ENCODE measurements at regions not wholly inside any gene's neighbourhood (a gene's known extent, or its start where the extent isn't known, plus 50 kb on each side); places are given as distances from the start of the nearest gene placed in this dataset.

DNA sequence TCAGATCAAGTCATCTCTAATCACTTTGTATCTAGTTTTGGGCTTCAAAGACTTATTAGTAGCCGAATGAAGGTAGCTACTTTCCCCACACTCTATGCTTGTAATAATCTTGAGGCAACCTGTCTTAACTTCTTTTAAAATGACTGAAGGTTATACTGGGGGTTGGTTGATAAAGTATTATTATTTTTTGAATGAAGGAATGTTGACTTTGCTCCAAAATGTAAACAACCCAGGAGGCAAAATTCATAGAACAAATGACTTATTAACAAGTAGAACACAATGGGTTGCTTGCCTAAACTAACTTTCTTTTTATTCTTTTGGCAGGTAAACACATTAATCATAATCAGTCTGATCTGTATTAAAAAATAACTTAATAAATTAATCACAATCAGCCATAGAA is 440.0 kb downstream of the USP25 start:
- Mint-ChIP-seq H3K27ac (no peak overlapping the region), H3K9me3 (no peaks in the 10 kb centered on the region), H3K4me3 (no peak overlapping the region), H3K36me3 (ENCODE audit: low read depth) (no peaks in the 10 kb centered on the region), H3K4me1 (ENCODE audit: low read depth) (no peaks in the 10 kb centered on the region), H3K27me3 (ENCODE audit: low read depth) (no peaks in the 10 kb centered on the region)
- no peak for DNase-seq (ENCODE audit: low spot score)

DNA sequence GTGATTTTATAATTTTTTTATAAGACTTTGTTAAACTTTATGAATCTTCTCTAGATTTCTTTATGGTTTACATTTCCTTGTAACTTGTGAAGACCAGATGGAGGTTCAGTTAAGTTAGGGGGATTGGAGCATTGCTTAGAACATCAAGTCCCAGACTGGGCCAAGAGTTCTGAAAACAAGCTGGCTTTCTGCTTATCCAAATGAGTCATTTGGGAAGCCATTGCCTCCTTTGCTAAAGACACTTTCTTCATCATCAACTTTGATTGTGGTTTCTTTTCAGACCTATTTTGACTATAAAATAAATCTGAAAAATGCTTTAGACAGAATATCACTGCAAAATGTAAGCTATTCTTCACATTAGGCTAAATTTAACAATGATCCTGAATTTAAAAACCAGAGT is 446.8 kb downstream of the USP25 start:
- no peak for DNase-seq (ENCODE audit: low spot score)
- Mint-ChIP-seq H3K36me3 (ENCODE audit: low read depth) (no peaks in the 10 kb centered on the region), H3K27me3 (ENCODE audit: low read depth) (no peaks in the 10 kb centered on the region), H3K4me1 (ENCODE audit: low read depth) (no peaks in the 10 kb centered on the region), H3K4me3 (no peak overlapping the region), H3K27ac (no peak overlapping the region), H3K9me3 (no peaks in the 10 kb centered on the region)

DNA sequence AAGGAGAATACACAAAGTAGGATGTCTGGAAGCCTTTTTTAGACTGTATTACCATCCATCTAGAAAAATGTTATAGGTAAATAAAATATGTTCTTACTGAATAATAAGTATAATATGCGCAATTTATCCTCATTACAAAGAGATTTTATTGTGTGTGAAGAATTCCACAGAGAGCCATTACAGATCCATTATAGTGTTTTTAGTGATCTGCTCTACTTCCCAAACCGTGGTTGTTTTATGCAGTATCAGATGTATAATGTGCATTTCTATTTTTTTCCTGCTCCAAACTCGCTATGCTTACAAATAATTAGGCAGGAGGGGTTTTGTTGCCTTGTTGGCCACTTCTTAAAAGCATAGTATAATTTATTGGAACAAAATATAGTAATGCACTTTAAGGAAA is 447.8 kb downstream of the USP25 start:
- H3K4me3 Mint-ChIP-seq = no peak overlapping the region
- H3K4me1 Mint-ChIP-seq (ENCODE audit: low read depth) = no peaks in the 10 kb centered on the region
- no peaks in the 10 kb centered on the region for H3K36me3 Mint-ChIP-seq (ENCODE audit: low read depth)
- no peak for DNase-seq (ENCODE audit: low spot score)
- H3K27ac Mint-ChIP-seq = no peak overlapping the region
- H3K9me3 Mint-ChIP-seq = no peaks in the 10 kb centered on the region
- H3K27me3 Mint-ChIP-seq (ENCODE audit: low read depth) = no peaks in the 10 kb centered on the region

DNA sequence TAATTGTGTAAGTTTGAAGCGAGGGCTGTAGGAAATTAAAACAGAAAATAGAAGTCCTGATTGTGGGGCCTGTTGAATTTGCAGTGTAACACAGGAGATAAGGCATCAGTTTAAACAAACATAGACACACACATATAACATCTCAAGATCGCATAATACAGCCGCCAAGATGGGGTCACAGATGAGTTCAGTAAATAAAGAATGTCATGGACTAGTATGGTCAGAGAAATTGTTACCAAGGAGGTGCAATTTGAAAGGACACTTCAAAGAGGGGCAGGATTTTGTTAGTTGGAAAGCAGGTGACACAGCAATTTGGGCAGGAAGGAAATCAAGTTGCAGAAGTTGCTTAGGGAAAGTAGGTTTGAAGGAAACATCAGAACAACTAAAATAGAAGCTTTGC is 450.0 kb downstream of the USP25 start:
- no peaks in the 10 kb centered on the region for H3K36me3 Mint-ChIP-seq (ENCODE audit: low read depth)
- H3K27me3 Mint-ChIP-seq (ENCODE audit: low read depth) = no peaks in the 10 kb centered on the region
- H3K27ac Mint-ChIP-seq = no peak overlapping the region
- H3K4me1 Mint-ChIP-seq (ENCODE audit: low read depth) = no peaks in the 10 kb centered on the region
- H3K4me3 Mint-ChIP-seq = no peak overlapping the region
- no peak for DNase-seq (ENCODE audit: low spot score)
- H3K9me3 Mint-ChIP-seq = no peaks in the 10 kb centered on the region

DNA sequence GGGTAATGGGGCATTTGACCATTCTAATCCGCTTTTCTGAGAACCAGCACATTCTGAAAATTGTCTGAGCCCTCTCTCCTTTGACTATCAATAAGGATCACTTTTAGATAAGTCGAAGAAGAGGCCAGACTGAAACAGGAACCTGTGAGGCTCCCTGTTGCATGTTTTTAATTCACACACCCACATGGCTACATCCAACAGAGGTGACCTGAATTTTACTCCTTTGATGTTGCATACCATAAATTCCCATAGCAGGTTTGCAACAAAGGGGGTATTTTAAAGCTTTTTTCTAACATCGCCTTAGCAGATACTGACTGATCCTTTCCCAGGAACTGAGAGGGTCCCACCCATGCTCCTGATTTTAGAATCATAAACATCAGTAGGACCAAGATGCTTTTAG is 450.8 kb downstream of the USP25 start:
- no peaks in the 10 kb centered on the region for H3K9me3 Mint-ChIP-seq
- no peaks in the 10 kb centered on the region for H3K4me1 Mint-ChIP-seq (ENCODE audit: low read depth)
- no peaks in the 10 kb centered on the region for H3K27me3 Mint-ChIP-seq (ENCODE audit: low read depth)
- H3K27ac Mint-ChIP-seq = no peak overlapping the region
- H3K36me3 Mint-ChIP-seq (ENCODE audit: low read depth) = no peaks in the 10 kb centered on the region
- H3K4me3 Mint-ChIP-seq = no peak overlapping the region
- no peak for DNase-seq (ENCODE audit: low spot score)

DNA sequence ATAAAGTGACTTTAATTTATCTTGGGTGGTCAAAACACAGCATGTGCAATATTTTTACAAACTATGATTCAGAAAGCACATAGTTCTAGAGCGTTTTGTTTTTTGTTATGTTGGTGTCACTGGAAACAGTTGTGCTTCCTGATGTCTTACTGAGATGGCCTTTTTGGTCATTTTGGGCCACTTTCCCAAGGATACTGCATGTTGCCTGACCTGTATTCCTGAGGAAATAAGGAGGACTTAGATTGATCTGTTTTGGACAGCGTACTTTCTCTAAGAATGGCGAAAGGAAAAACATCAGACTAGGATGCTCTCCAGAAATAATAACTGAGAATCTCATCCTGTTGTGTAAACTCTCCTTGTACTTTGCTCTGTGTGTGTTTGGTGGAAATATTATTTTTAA is 451.2 kb downstream of the USP25 start:
- no peaks in the 10 kb centered on the region for H3K27me3 Mint-ChIP-seq (ENCODE audit: low read depth)
- no peak overlapping the region for H3K4me3 Mint-ChIP-seq
- no peak overlapping the region for H3K27ac Mint-ChIP-seq
- H3K4me1 Mint-ChIP-seq (ENCODE audit: low read depth) = no peaks in the 10 kb centered on the region
- H3K36me3 Mint-ChIP-seq (ENCODE audit: low read depth) = no peaks in the 10 kb centered on the region
- no peak for DNase-seq (ENCODE audit: low spot score)
- no peaks in the 10 kb centered on the region for H3K9me3 Mint-ChIP-seq

DNA sequence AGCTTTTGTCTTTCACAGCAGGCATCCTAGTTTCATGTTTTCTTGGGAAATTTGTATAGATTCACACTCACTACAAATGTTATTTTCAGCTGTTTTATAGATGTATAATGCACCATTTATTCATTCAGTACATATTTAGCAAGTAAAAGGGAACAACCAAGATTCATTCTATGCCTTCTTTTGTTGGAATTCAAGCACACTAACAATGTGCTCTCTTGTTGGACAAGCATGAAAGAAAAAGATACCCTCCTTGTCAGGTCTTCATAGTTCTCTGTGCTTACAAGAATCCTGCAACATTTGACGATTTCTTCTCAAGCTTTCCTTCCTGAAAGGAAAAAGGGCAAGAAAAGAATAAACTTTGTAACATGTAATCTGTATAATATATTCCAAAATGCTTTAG is 456.0 kb downstream of the USP25 start:
- H3K36me3 Mint-ChIP-seq (ENCODE audit: low read depth) = no peaks in the 10 kb centered on the region
- H3K27ac Mint-ChIP-seq = no peak overlapping the region
- no peaks in the 10 kb centered on the region for H3K4me1 Mint-ChIP-seq (ENCODE audit: low read depth)
- H3K4me3 Mint-ChIP-seq = no peak overlapping the region
- no peaks in the 10 kb centered on the region for H3K9me3 Mint-ChIP-seq
- no peaks in the 10 kb centered on the region for H3K27me3 Mint-ChIP-seq (ENCODE audit: low read depth)
- DNase-seq (ENCODE audit: low spot score) = no peak

DNA sequence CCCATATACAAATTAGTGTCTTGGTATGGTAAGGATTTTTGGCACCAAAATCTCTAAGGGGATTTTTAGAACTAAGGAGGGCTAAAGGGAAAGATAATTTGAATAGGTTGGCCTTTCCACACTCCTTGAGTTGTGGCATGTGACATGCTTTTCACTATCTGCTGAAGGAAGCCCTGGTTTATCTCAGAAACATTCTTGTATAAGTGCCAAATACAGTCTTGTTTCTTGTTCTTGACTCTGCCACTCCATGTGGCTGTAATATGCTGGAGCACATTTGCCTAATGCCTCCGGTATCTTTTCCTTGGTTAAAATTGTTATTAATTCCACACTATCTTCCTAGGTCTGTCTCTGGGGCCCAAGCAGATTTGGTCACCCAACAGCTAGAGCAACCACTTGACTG is 457.0 kb downstream of the USP25 start:
- H3K27ac Mint-ChIP-seq = no peak overlapping the region
- no peaks in the 10 kb centered on the region for H3K36me3 Mint-ChIP-seq (ENCODE audit: low read depth)
- no peak overlapping the region for H3K4me3 Mint-ChIP-seq
- H3K4me1 Mint-ChIP-seq (ENCODE audit: low read depth) = no peaks in the 10 kb centered on the region
- H3K27me3 Mint-ChIP-seq (ENCODE audit: low read depth) = no peaks in the 10 kb centered on the region
- no peak for DNase-seq (ENCODE audit: low spot score)
- H3K9me3 Mint-ChIP-seq = no peaks in the 10 kb centered on the region

DNA sequence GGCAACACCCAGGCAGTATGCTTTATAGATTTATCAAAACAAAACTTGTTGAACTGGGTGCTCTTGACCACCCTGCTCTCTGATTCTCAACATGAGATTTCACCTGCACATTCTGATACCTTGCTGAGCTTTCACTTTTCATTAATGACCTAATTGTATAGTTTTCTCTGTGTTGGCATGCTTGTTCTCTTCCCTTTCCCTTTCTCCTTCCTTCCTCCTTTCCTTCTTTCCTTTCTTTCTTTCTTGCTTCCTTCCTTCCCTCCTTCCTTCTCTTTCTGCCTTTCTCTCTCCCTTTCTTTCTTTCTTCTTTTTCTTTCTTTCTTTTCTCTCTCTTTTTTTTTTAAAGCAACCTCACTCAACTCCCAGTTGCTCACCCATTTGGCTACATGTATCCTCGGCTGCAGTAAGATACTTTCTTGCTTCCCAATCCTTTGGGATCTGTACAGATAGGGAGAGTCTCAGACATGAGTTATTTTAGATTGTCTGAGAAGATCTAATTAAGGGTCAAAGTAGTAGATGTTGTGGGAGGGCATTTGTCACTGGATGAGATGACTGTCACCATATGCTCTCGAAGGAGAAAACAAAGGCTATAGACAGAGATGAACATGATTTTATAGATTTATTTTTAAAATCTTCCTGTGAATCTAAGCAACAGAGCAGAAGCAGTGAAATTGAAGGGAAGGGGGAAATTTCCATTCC is 458.0 kb downstream of the USP25 start:
- Mint-ChIP-seq H3K27me3 (ENCODE audit: low read depth) (no peaks in the 10 kb centered on the region), H3K9me3 (no peaks in the 10 kb centered on the region), H3K4me1 (ENCODE audit: low read depth) (no peaks in the 10 kb centered on the region), H3K27ac (no peak overlapping the region), H3K36me3 (ENCODE audit: low read depth) (no peaks in the 10 kb centered on the region), H3K4me3 (no peak overlapping the region)
- DNase-seq (ENCODE audit: low spot score) = no peak

DNA sequence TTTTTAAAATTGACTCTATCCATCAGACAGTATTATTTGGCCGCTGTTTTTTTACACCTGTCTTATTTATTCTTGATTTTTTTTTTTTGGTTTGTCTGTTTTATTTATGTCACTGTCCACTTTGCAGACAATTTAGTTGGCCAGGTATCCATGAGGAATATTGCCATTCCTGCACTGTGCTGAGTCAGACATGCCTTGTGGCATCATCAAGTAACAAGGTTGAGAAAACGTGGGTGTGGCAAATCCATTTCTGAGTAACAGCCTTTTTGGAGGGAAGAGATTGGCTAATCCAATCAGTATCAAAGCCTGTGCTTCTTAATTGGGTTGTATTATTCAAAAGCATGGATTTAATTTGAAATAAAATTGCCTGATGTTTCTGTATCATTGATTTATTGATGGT is 463.1 kb downstream of the USP25 start:
- H3K27ac Mint-ChIP-seq = no peak overlapping the region
- H3K4me3 Mint-ChIP-seq = no peak overlapping the region
- DNase-seq (ENCODE audit: low spot score) = no peak
- H3K36me3 Mint-ChIP-seq (ENCODE audit: low read depth) = no peaks in the 10 kb centered on the region
- peaks cover 5% of the 10 kb centered on the region for H3K27me3 Mint-ChIP-seq (ENCODE audit: low read depth)
- no peaks in the 10 kb centered on the region for H3K9me3 Mint-ChIP-seq
- H3K4me1 Mint-ChIP-seq (ENCODE audit: low read depth) = no peaks in the 10 kb centered on the region

DNA sequence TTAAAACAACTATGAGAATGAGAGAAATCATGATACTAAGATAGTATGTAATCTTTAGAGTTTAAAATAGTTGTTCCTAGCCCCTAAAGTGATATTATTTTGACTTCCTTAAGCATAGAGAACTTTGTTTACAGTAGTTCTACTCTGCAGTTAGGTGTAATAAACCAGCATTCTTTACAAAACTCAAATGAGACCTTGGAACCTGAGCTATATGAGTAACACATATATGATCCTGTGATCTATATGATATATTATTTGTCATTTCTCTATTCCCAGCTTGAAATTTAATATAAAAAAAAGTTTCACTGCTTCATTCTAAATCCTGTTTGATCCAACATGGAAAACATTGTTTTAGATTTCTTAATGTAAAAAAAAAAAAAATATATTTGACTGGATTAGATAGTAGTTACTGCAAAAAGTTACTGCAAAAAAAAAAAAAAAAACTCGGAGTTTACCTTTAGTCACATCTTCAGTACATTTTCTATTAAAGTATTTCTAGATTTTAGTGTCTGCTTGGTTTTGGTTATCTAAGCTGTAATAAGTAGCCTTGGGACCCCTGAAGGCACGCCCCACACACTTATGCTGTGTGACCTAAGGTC is 463.8 kb downstream of the USP25 start:
- no peak for DNase-seq (ENCODE audit: low spot score)
- H3K36me3 Mint-ChIP-seq (ENCODE audit: low read depth) = no peaks in the 10 kb centered on the region
- no peaks in the 10 kb centered on the region for H3K4me1 Mint-ChIP-seq (ENCODE audit: low read depth)
- no peak overlapping the region for H3K27ac Mint-ChIP-seq
- H3K9me3 Mint-ChIP-seq = no peaks in the 10 kb centered on the region
- H3K27me3 Mint-ChIP-seq (ENCODE audit: low read depth) = peaks cover 5% of the 10 kb centered on the region
- H3K4me3 Mint-ChIP-seq = no peak overlapping the region

DNA sequence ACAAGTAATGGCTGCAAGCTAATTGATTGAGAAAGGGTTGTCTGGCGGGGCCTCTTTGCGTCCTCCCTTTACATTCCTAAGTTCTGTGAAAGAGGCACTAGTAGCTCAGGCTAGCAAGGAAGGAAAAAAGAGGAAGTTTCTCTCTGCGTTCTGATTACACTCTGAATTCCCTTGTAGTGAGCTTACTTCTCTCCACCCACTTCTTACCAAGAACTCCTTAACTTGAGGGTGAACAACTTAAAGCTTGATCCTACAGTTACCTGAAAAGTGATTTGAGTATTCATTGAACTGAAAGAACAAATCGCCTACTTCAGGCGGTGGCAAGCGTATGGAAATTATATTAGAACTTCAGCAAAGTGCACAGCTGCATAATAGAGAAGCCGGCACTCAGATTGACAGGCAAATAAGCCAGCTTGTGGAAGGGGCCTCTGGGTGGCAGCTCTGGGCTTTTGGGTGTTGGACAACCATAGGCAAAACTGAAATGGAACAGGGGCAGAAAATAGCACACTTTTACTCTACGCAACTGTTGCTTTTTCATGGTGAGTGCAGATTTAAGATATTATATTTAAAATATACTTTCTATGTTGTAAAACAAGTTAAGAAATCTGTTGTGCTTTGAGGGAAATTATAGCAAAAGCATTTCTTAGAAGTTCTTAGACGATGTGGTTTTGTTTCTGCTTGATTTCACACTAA is 464.5 kb downstream of the USP25 start:
- Mint-ChIP-seq H3K36me3 (ENCODE audit: low read depth) (no peaks in the 10 kb centered on the region), H3K27ac (no peak overlapping the region), H3K4me3 (peak overlapping the region; percentile 43), H3K9me3 (no peaks in the 10 kb centered on the region), H3K27me3 (ENCODE audit: low read depth) (peaks cover 5% of the 10 kb centered on the region), H3K4me1 (ENCODE audit: low read depth) (no peaks in the 10 kb centered on the region)
- DNase-seq (ENCODE audit: low spot score) = peak; percentile 4

DNA sequence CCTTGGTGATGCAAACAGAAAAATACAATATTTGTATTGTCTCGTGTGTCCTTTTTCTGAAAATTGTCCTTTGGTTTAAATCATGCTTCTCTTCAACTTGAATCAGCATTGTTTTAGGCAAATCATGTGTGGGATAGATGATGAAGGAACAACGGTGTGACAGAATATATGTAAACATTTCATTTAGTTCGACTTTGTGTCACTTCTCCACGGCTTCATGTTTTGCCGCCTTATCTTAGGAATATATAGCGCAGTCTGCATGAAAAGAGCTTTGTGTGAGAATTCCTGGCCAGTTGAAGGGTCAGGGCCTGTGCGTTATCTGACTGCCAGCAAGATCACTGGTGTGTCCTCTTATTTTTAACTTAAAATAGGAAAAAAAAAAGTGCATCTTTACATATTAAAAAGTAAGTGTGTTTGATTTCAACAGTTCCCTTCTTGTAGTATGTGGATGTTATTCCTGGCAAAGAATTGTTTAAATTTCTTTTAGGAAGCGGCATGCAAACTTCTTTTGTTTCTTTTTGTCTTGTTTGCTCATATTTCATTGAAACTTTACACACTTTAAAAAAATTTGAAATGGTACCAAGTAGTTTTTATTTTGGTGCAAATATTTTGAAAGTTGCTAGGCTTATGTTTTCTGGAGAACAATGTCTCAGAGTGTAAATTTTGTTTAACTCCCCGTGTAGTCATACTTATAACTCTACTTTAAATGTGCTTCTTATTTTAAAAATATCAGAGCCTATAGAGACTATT is 465.2 kb downstream of the USP25 start:
- DNase-seq (ENCODE audit: low spot score) = no peak
- H3K4me1 Mint-ChIP-seq (ENCODE audit: low read depth) = no peaks in the 10 kb centered on the region
- H3K27me3 Mint-ChIP-seq (ENCODE audit: low read depth) = peaks cover 5% of the 10 kb centered on the region
- H3K27ac Mint-ChIP-seq = no peak overlapping the region
- H3K36me3 Mint-ChIP-seq (ENCODE audit: low read depth) = no peaks in the 10 kb centered on the region
- H3K4me3 Mint-ChIP-seq = peak overlapping the region; percentile 49
- H3K9me3 Mint-ChIP-seq = peaks cover 6% of the 10 kb centered on the region

DNA sequence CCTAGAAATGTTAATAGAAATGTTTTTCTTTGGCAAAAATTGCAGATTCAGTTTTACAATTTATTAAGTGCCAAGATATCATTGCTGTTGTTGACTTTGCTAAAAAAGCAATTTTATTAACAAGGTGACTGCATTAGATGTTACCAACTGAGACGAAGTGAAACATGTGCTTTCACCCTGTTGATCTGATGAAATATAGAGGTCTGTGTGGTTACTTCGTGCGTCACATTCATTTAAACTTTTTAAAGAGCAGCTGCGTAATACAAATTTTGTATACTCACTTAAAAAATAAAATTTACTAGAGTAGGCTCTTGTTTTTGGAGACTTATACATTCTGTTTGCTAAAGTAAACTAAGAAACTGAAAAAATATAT is 465.7 kb downstream of the USP25 start:
- Mint-ChIP-seq H3K36me3 (ENCODE audit: low read depth) (no peaks in the 10 kb centered on the region), H3K27me3 (ENCODE audit: low read depth) (peaks cover 5% of the 10 kb centered on the region), H3K9me3 (peaks cover 7% of the 10 kb centered on the region), H3K4me3 (peak overlapping the region; percentile 49), H3K27ac (no peak overlapping the region), H3K4me1 (ENCODE audit: low read depth) (no peaks in the 10 kb centered on the region)
- no peak for DNase-seq (ENCODE audit: low spot score)
